HPDE6-E6E7 (cell line): ENCODE measurements at regions not wholly inside any gene's neighbourhood (a gene's known extent, or its start where the extent isn't known, plus 50 kb on each side); places are given as distances from the start of the nearest gene placed in this dataset.

Experiments used
- DNase-seq: peaks from one replicate; pipeline ENCODE4 v3.0.0; 2011; ENCODE audit warnings: missing footprints; ENCODE audit errors: extremely low spot score

- DNase-seq: no peak
These were observed 544.4 kb downstream of the DCDC2C start for GRCh38 chr2:4247791-4248190.

GRCh38 chr2:4255491-4255890 is 552.1 kb downstream of the DCDC2C start:
- no peak for DNase-seq

- DNase-seq: no peak
These were observed 553.0 kb downstream of the DCDC2C start for GRCh38 chr2:4256351-4256750.

- no peak for DNase-seq
These were observed 555.2 kb downstream of the DCDC2C start for GRCh38 chr2:4258563-4258962.

GRCh38 chr2:4265936-4266335 is 562.6 kb downstream of the DCDC2C start:
- no peak for DNase-seq

- DNase-seq: no peak
These were observed 566.5 kb downstream of the DCDC2C start for GRCh38 chr2:4269885-4270284.

GRCh38 chr2:4272261-4272858 is 569.0 kb downstream of the DCDC2C start:
- no peak for DNase-seq

- DNase-seq: no peak
These were observed 575.0 kb downstream of the DCDC2C start for GRCh38 chr2:4278392-4278791.

GRCh38 chr2:4279431-4279830 is 576.1 kb downstream of the DCDC2C start:
- DNase-seq: no peak

- no peak for DNase-seq
These were observed 588.1 kb downstream of the DCDC2C start for GRCh38 chr2:4291430-4291829.

GRCh38 chr2:4295680-4296079 is 592.3 kb downstream of the DCDC2C start:
- DNase-seq: no peak

- DNase-seq: no peak
These were observed 597.2 kb downstream of the DCDC2C start for GRCh38 chr2:4300616-4301015.

GRCh38 chr2:4324531-4324930 is 621.2 kb downstream of the DCDC2C start:
- DNase-seq: no peak

- no peak for DNase-seq
These were observed 633.5 kb downstream of the DCDC2C start for GRCh38 chr2:4336864-4337263.

- no peak for DNase-seq
These were observed 635.0 kb downstream of the DCDC2C start for GRCh38 chr2:4338345-4338744.

GRCh38 chr2:4340536-4340935 is 637.2 kb downstream of the DCDC2C start:
- no peak for DNase-seq

- no peak for DNase-seq
These were observed 643.3 kb downstream of the DCDC2C start for GRCh38 chr2:4346628-4347027.

GRCh38 chr2:4353668-4354067 is 650.3 kb downstream of the DCDC2C start:
- DNase-seq: no peak

GRCh38 chr2:4354164-4354563 is 650.8 kb downstream of the DCDC2C start:
- DNase-seq: no peak

- no peak for DNase-seq
These were observed 651.3 kb downstream of the DCDC2C start for GRCh38 chr2:4354678-4355077.

- DNase-seq: no peak
These were observed 652.7 kb downstream of the DCDC2C start for GRCh38 chr2:4356109-4356508.

GRCh38 chr2:4356541-4356940 is 653.2 kb downstream of the DCDC2C start:
- DNase-seq: no peak

- DNase-seq: no peak
These were observed 653.7 kb downstream of the DCDC2C start for GRCh38 chr2:4357121-4357520.

GRCh38 chr2:4358837-4359236 is 655.5 kb downstream of the DCDC2C start:
- DNase-seq: no peak
